HEK293 (cell line): ENCODE measurements at regions not wholly inside any gene's neighbourhood (a gene's known extent, or its start where the extent isn't known, plus 50 kb on each side); places are given as distances from the start of the nearest gene placed in this dataset.

Source experiments
- CTCF ChIA-PET: fragments of 350-600 bp; formaldehyde crosslinking; extraction: SDS; loops from one replicate; lab custom pipeline; 2021; ENCODE audit warnings: antibody characterized with exemption; lab: Yijun Ruan, JAX
- POLR2A ChIA-PET: fragments of 300-600 bp; formaldehyde crosslinking; extraction: SDS; loops from one replicate; lab custom pipeline; 2020; ENCODE audit warnings: antibody characterized with exemption, inconsistent platforms; lab: Yijun Ruan, JAX
- H3K27ac ChIP-seq: fragments of 200-500 bp; sonication (Bioruptor generic); 2 replicates; pipeline ENCODE4 v1.5.1; 2014; ENCODE audit warnings: low read depth, low read length, control low read depth, inconsistent platforms; ENCODE audit errors: extremely low read depth
- H3K36me3 ChIP-seq, 2 experiments: fragments of 200-500 bp in 1 of 2; sonication (Bioruptor generic) in 1 of 2; 1 replicate in 1 of 2; 2 replicates in 1 of 2; pipeline ENCODE4 v1.5.1; 2014 to 2017; ENCODE audit warnings: inconsistent platforms in 2 of 2, low read length in 2 of 2; ENCODE audit not compliant: control insufficient read depth in 2 of 2, insufficient read depth in 1 of 2
- H3K4me1 ChIP-seq: fragments of 200-500 bp; sonication (Bioruptor generic); 2 replicates; pipeline ENCODE4 v1.5.1; 2014; ENCODE audit warnings: mild to moderate bottlenecking, low read length, inconsistent platforms; ENCODE audit not compliant: control insufficient read depth, insufficient read depth
- H3K4me3 ChIP-seq: 2 replicates; pipeline ENCODE4 v1.5.1; 2011; ENCODE audit warnings: low read depth, mild to moderate bottlenecking, control low read depth, low read length, moderate library complexity
- H3K9me3 ChIP-seq: fragments of 200-500 bp; sonication (Bioruptor generic); 2 replicates; pipeline ENCODE4 v1.5.1; 2014; ENCODE audit warnings: low read depth, low read length, inconsistent platforms; ENCODE audit not compliant: control insufficient read depth, insufficient read depth
- ATF2 ChIP-seq: fragments of 450-650 bp; formaldehyde crosslinking; IDR thresholded peaks from 2 replicates; pipeline ENCODE4 v1.5.1; 2016; ENCODE audit warnings: missing biosample characterization, missing genetic modification characterization, low read depth
- IKZF3 ChIP-seq: fragments of 450-650 bp; IDR thresholded peaks from 2 replicates; pipeline ENCODE4 v1.5.0; 2018; ENCODE audit warnings: missing biosample characterization, mild to moderate bottlenecking, missing genetic modification characterization, moderate library complexity
- ZBTB21 ChIP-seq: fragments of 450-650 bp; formaldehyde crosslinking; IDR thresholded peaks from 2 replicates; pipeline ENCODE4 v1.5.1; 2017; ENCODE audit warnings: missing biosample characterization, missing genetic modification characterization
- ZNF37A ChIP-seq: fragments of 450-650 bp; IDR thresholded peaks from 2 replicates; pipeline ENCODE4 v1.5.1; 2018; ENCODE audit warnings: missing biosample characterization, missing genetic modification characterization
- ZNF404 ChIP-seq: fragments of 450-650 bp; formaldehyde crosslinking; IDR thresholded peaks from 2 replicates; pipeline ENCODE4 v1.5.1; 2017; ENCODE audit warnings: missing biosample characterization, missing genetic modification characterization
- ZNF473 ChIP-seq: fragments of 450-650 bp; formaldehyde crosslinking; IDR thresholded peaks from 2 replicates; pipeline ENCODE4 v1.5.1; 2017; ENCODE audit warnings: missing biosample characterization, missing genetic modification characterization
- ZNF488 ChIP-seq: fragments of 450-650 bp; formaldehyde crosslinking; IDR thresholded peaks from 2 replicates; pipeline ENCODE4 v1.5.1; 2016; ENCODE audit warnings: missing biosample characterization, missing genetic modification characterization
- ZNF555 ChIP-seq: fragments of 450-650 bp; formaldehyde crosslinking; conservative IDR thresholded peaks from 2 replicates; pipeline ENCODE4 v1.5.1; 2017; ENCODE audit warnings: missing biosample characterization, mild to moderate bottlenecking, missing genetic modification characterization, inconsistent platforms
- ZNF610 ChIP-seq: fragments of 450-650 bp; formaldehyde crosslinking; IDR thresholded peaks from 2 replicates; pipeline ENCODE4 v1.5.1; 2016; ENCODE audit warnings: missing biosample characterization, missing genetic modification characterization, borderline replicate concordance
- ZNF654 ChIP-seq: fragments of 450-650 bp; formaldehyde crosslinking; IDR thresholded peaks from 2 replicates; pipeline ENCODE4 v1.5.1; 2016; ENCODE audit warnings: low read depth, missing biosample characterization, missing genetic modification characterization
- TF ChIP-seq, protein P1 (sequence below): fragments of 450-650 bp; formaldehyde crosslinking; IDR thresholded peaks from 2 replicates; pipeline ENCODE4 v1.5.1; 2016; ENCODE audit warnings: missing biosample characterization, missing genetic modification characterization
- TF ChIP-seq, protein P2 (sequence below): fragments of 450-650 bp; formaldehyde crosslinking; IDR thresholded peaks from 2 replicates; pipeline ENCODE4 v1.5.1; 2016; ENCODE audit warnings: missing biosample characterization, missing genetic modification characterization

DNA sequence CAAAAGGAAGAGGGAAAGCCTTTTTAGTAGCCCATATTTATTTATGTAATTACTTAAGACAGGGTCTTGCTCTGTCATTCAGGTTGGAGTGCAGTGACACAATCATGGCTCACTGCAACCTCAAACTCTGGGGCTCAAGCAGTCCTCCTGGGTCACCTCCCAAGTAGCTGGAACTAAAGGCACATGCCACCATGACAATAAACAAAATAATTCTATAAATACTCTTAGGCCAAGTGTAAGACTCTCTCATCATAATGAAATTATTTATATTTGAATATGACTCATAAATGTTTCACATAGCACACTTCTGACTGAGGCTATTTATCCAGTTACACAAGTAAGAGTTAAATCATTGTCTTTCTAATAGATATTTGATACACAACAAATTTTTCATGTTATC, 314.7 kb downstream of the AMY1C start:
- CTCF ChIA-PET = no interaction called here
- TF ChIP-seq ATF2 (tag by site-specific recombination) (no peak), ZNF555 (no peak)
- no peaks in the 10 kb centered on the region for H3K9me3 ChIP-seq
- no peaks in the 10 kb centered on the region for H3K36me3 ChIP-seq
- H3K27ac ChIP-seq = no peak overlapping the region
- no peak overlapping the region for H3K4me3 ChIP-seq
- POLR2A ChIA-PET = no interaction called here
- H3K4me1 ChIP-seq = no peaks in the 10 kb centered on the region

GRCh38 chr1:104072915-104073371, 323.2 kb downstream of the AMY1C start:
- H3K36me3 ChIP-seq = no peaks in the 10 kb centered on the region
- no peaks in the 10 kb centered on the region for H3K9me3 ChIP-seq
- no peak overlapping the region for H3K27ac ChIP-seq
- CTCF ChIA-PET = no interaction called here
- H3K4me3 ChIP-seq = no peak overlapping the region
- POLR2A ChIA-PET = no interaction called here
- no peaks in the 10 kb centered on the region for H3K4me1 ChIP-seq
- no peak for TF ChIP-seq ZBTB21
- no peak for TF ChIP-seq IKZF3
- TF ChIP-seq ZNF654 (tag by site-specific recombination) = no peak
- no peak for TF ChIP-seq ZNF473 (tag by site-specific recombination)

GRCh38 chr1:104073463-104073902, 323.8 kb downstream of the AMY1C start:
- Histone ChIP-seq H3K36me3 (no peaks in the 10 kb centered on the region), H3K9me3 (no peaks in the 10 kb centered on the region), H3K4me1 (no peaks in the 10 kb centered on the region), H3K4me3 (no peak overlapping the region), H3K27ac (no peak overlapping the region)
- ChIA-PET CTCF (no interaction called here), POLR2A (interaction anchor here (0.6 kb wide), 1 partner anchor 131 kb away, joined by 3 read pairs; no protein-coding TSS in a partner anchor)
- TF ChIP-seq, protein P1, sequence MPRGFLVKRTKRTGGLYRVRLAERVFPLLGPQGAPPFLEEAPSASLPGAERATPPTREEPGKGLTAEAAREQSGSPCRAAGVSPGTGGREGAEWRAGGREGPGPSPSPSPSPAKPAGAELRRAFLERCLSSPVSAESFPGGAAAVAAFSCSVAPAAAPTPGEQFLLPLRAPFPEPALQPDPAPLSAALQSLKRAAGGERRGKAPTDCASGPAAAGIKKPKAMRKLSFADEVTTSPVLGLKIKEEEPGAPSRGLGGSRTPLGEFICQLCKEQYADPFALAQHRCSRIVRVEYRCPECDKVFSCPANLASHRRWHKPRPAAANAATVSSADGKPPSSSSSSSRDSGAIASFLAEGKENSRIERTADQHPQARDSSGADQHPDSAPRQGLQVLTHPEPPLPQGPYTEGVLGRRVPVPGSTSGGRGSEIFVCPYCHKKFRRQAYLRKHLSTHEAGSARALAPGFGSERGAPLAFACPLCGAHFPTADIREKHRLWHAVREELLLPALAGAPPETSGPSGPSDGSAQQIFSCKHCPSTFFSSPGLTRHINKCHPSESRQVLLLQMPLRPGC (tag by site-specific recombination) = no peak
- TF ChIP-seq ZNF404 (tag by site-specific recombination) = no peak
- TF ChIP-seq, protein P2, sequence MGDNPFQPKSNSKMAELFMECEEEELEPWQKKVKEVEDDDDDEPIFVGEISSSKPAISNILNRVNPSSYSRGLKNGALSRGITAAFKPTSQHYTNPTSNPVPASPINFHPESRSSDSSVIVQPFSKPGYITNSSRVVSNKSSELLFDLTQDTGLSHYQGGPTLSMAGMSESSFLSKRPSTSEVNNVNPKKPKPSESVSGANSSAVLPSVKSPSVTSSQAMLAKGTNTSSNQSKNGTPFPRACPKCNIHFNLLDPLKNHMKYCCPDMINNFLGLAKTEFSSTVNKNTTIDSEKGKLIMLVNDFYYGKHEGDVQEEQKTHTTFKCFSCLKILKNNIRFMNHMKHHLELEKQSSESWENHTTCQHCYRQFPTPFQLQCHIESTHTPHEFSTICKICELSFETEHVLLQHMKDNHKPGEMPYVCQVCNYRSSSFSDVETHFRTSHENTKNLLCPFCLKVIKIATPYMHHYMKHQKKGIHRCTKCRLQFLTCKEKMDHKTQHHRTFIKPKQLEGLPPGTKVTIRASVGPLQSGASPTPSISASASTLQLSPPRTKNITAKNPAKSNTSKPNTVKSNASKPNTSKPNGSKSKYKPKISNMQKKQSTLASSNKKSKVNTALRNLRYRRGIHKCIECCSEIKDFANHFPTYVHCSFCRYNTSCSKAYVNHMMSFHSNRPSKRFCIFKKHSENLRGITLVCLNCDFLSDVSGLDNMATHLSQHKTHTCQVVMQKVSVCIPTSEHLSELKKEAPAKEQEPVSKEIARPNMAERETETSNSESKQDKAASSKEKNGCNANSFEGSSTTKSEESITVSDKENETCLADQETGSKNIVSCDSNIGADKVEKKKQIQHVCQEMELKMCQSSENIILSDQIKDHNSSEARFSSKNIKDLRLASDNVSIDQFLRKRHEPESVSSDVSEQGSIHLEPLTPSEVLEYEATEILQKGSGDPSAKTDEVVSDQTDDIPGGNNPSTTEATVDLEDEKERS (tag by site-specific recombination) = no peak
- no peak for TF ChIP-seq ZNF488
- TF ChIP-seq ZNF610 = no peak
- TF ChIP-seq ZNF37A (tag by site-specific recombination) = no peak
